NCI-H187 treated with DMSO at 0.1 percent for 48 hours (cell line): ENCODE measurements at regions not wholly inside any gene's neighbourhood (a gene's known extent, or its start where the extent isn't known, plus 50 kb on each side); places are given as distances from the start of the nearest gene placed in this dataset.

Experiments used
- DNase-seq: peaks from one replicate; lab custom pipeline; 2025; lab: John Stamatoyannopoulos, UW

GRCh38 chr5:146940295-146940694 is 61.7 kb upstream of the PPP2R2B start:
- DNase-seq: no peak

- DNase-seq: no peak
These were observed 65.5 kb upstream of the PPP2R2B start for GRCh38 chr5:146944019-146944418.

- no peak for DNase-seq
These were observed 66.4 kb upstream of the PPP2R2B start for GRCh38 chr5:146944764-146945616.

- no peak for DNase-seq
These were observed 67.1 kb upstream of the PPP2R2B start for GRCh38 chr5:146945617-146946084.

- no peak for DNase-seq
These were observed 68.8 kb upstream of the PPP2R2B start for GRCh38 chr5:146947181-146947941.

- no peak for DNase-seq
These were observed 70.1 kb upstream of the PPP2R2B start for GRCh38 chr5:146948666-146949065.

GRCh38 chr5:146952168-146952567 is 73.6 kb upstream of the PPP2R2B start:
- no peak for DNase-seq

GRCh38 chr5:146956217-146956616 is 77.7 kb upstream of the PPP2R2B start:
- no peak for DNase-seq

GRCh38 chr5:146959360-146959759 is 80.8 kb upstream of the PPP2R2B start:
- DNase-seq: no peak

- no peak for DNase-seq
These were observed 84.3 kb upstream of the PPP2R2B start for GRCh38 chr5:146962801-146963355.

- DNase-seq: peak; percentile 42
These were observed 87.5 kb upstream of the PPP2R2B start for GRCh38 chr5:146965761-146966659.

GRCh38 chr5:146967646-146968045 is 89.1 kb upstream of the PPP2R2B start:
- no peak for DNase-seq

GRCh38 chr5:146971401-146971800 is 92.8 kb upstream of the PPP2R2B start:
- DNase-seq: no peak

GRCh38 chr5:146986469-146986868 is 107.9 kb upstream of the PPP2R2B start:
- DNase-seq: no peak

- DNase-seq: no peak
These were observed 115.4 kb upstream of the PPP2R2B start for GRCh38 chr5:146993876-146994530.

- no peak for DNase-seq
These were observed 117.3 kb upstream of the PPP2R2B start for GRCh38 chr5:146995878-146996277.

GRCh38 chr5:147015405-147015804 is 136.8 kb upstream of the PPP2R2B start:
- DNase-seq: no peak

- DNase-seq: no peak
These were observed 138.6 kb upstream of the PPP2R2B start for GRCh38 chr5:147017191-147017590.

GRCh38 chr5:147017621-147018020 is 139.1 kb upstream of the PPP2R2B start:
- no peak for DNase-seq

- no peak for DNase-seq
These were observed 140.3 kb upstream of the PPP2R2B start for GRCh38 chr5:147018812-147019211.

GRCh38 chr5:147036691-147037245 is 158.2 kb upstream of the PPP2R2B start:
- no peak for DNase-seq
